Natural killer cell (primary cell): ENCODE measurements at regions not wholly inside any gene's neighbourhood (a gene's known extent, or its start where the extent isn't known, plus 50 kb on each side); places are given as distances from the start of the nearest gene placed in this dataset.

Experiments used
- ATAC-seq, 3 donors: fragments of 150-1000 bp in 2 of 3; fragments of 200-7000 bp in 1 of 3; cut with Tn5 transposase; 1 replicate in 1 of 3; 2 replicates in 2 of 3; pipeline ENCODE4 v1.10.0; 2021; ENCODE audit warnings: mild to moderate bottlenecking in 2 of 3, moderate library complexity in 2 of 3
- DNase-seq, 2 donors: peaks; one replicate each; pipeline versions ENCODE4 v3.0.0 to v3.0.0-alpha.2; 2013 to 2021; ENCODE audit warnings: mixed read lengths in 1 of 2
- H3K27ac ChIP-seq: one replicate; pipeline ENCODE4 v1.5.1; 2013; ENCODE audit warnings: mild to moderate bottlenecking, low read length
- H3K27me3 ChIP-seq: one replicate; pipeline ENCODE4 v1.6.1; 2013; ENCODE audit warnings: low read length; ENCODE audit not compliant: control insufficient read depth, insufficient read depth
- H3K36me3 ChIP-seq: one replicate; pipeline ENCODE4 v1.6.1; 2013; ENCODE audit warnings: low read length; ENCODE audit not compliant: control insufficient read depth, insufficient read depth
- H3K4me1 ChIP-seq: one replicate; pipeline ENCODE4 v1.6.1; 2013; ENCODE audit warnings: low read length; ENCODE audit not compliant: control insufficient read depth, insufficient read depth
- H3K4me3 ChIP-seq: one replicate; pipeline ENCODE4 v1.5.1; 2013; ENCODE audit warnings: low read length
- H3K9me3 ChIP-seq: one replicate; pipeline ENCODE4 v1.6.1; 2013; ENCODE audit warnings: low read length; ENCODE audit not compliant: control insufficient read depth, insufficient read depth
- H3K27ac Mint-ChIP-seq, 2 donors: one replicate each; pipeline ENCODE4 v1.8.0; 2022; ENCODE audit warnings: mild to moderate bottlenecking in 2 of 2, mixed read lengths in 2 of 2, moderate library complexity in 1 of 2
- H3K27me3 Mint-ChIP-seq, 2 donors: one replicate each; pipeline ENCODE4 v1.8.0; 2022; ENCODE audit warnings: low read depth in 2 of 2, mixed read lengths in 2 of 2
- H3K36me3 Mint-ChIP-seq: one replicate; pipeline ENCODE4 v1.8.0; 2022; ENCODE audit warnings: mixed read lengths
- H3K4me1 Mint-ChIP-seq, 2 donors: one replicate each; pipeline ENCODE4 v1.8.0; 2022; ENCODE audit warnings: mixed read lengths in 2 of 2
- H3K4me3 Mint-ChIP-seq: one replicate; pipeline ENCODE4 v1.8.0; 2022; ENCODE audit warnings: mild to moderate bottlenecking, moderate library complexity, mixed read lengths
- H3K9me3 Mint-ChIP-seq, 2 donors: one replicate each; pipeline ENCODE4 v1.8.0; 2022; ENCODE audit warnings: mixed read lengths in 2 of 2
- WGBS: methylation state at CpG from one replicate; pipeline ENCODE4 v1.1.7; 2013; ENCODE audit warnings: missing lambda C conversion rate; ENCODE audit not compliant: insufficient coverage; 5-methylcytosine and 5-hydroxymethylcytosine counted together
- intact Hi-C: fragments of 100-400 bp; cut with micrococcal nuclease; formaldehyde crosslinking; loops from one replicate; pipeline ENCODE4 v1.14.2; 2022
- TF ChIP-seq, protein P1 (sequence below): fragments of 200-600 bp; IDR thresholded peaks from one replicate; pipeline ENCODE4 v1.8.0; 2022; ENCODE audit warnings: antibody characterized with exemption

DNA sequence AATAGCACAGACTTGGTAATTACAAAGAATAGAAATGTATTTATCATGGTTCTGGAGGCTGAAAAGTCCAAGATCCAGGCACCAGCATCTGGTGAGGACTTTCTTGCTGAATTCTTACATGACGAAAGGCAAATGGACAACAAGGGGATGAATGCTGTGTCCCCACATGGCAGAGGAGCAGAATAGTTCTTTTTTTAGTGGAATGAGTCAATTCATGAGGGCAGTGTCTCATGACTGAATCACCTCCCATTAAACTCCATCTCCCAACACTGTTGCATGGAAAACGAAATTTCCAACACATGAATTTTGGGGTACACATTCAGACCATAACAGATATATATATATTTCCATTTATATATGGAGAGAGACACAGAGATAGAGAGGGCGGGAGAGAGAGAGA lies 628.3 kb downstream of the TRIML1 start:
- intact Hi-C loops = no loop called here
- Mint-ChIP-seq H3K27ac (no peak overlapping the region), H3K4me3 (no peak overlapping the region), H3K4me1 (no peaks in the 10 kb centered on the region), H3K36me3 (peaks cover 17% of the 10 kb centered on the region), H3K27me3 (no peaks in the 10 kb centered on the region), H3K9me3 (peaks cover 21 to 26% of the 10 kb centered on the region in 2 donors)
- H3K27me3 ChIP-seq = no peaks in the 10 kb centered on the region
- H3K36me3 ChIP-seq = no peaks in the 10 kb centered on the region
- WGBS = 73% methylated on average over 2 of the region's 3 CpGs
- H3K4me3 ChIP-seq = no peak overlapping the region
- H3K27ac ChIP-seq = no peak overlapping the region
- no peaks in the 10 kb centered on the region for H3K4me1 ChIP-seq
- no peaks in the 10 kb centered on the region for H3K9me3 ChIP-seq
- DNase-seq (no peak), ATAC-seq (no peak)
- TF ChIP-seq, protein P1, sequence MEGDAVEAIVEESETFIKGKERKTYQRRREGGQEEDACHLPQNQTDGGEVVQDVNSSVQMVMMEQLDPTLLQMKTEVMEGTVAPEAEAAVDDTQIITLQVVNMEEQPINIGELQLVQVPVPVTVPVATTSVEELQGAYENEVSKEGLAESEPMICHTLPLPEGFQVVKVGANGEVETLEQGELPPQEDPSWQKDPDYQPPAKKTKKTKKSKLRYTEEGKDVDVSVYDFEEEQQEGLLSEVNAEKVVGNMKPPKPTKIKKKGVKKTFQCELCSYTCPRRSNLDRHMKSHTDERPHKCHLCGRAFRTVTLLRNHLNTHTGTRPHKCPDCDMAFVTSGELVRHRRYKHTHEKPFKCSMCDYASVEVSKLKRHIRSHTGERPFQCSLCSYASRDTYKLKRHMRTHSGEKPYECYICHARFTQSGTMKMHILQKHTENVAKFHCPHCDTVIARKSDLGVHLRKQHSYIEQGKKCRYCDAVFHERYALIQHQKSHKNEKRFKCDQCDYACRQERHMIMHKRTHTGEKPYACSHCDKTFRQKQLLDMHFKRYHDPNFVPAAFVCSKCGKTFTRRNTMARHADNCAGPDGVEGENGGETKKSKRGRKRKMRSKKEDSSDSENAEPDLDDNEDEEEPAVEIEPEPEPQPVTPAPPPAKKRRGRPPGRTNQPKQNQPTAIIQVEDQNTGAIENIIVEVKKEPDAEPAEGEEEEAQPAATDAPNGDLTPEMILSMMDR = no peak

DNA sequence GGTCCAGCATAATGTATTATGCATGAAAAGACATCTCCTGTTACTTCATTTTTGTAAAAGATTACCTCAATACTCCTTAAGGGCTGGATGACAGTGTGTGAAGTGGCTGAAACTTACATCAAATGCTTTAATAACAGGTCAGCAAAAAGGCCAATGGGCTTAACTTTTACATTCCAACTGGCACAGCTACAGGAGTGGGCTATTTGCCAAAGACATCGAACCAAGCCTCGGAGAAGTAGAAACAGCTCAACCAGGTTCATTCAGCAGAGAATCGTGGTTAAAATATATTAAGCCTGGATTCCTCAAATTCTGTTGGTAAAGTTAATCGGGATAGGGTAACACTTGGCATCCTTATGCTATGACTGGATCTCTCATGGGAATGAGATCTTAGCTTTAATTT lies 639.7 kb downstream of the TRIML1 start:
- DNase-seq (no peak), ATAC-seq (no peak)
- TF ChIP-seq, protein P1 = no peak
- H3K4me1 Mint-ChIP-seq = no peaks in the 10 kb centered on the region
- peaks cover 5% of the 10 kb centered on the region for H3K9me3 ChIP-seq
- no peak overlapping the region for H3K4me3 Mint-ChIP-seq
- H3K27ac ChIP-seq = no peak overlapping the region
- H3K27me3 Mint-ChIP-seq = no peaks in the 10 kb centered on the region
- H3K27me3 ChIP-seq = no peaks in the 10 kb centered on the region
- no peak overlapping the region for H3K27ac Mint-ChIP-seq
- no peak overlapping the region for H3K4me3 ChIP-seq
- WGBS = 100% methylated on average over 4 of the region's 4 CpGs
- peaks cover 6 to 10% of the 10 kb centered on the region in 2 donors for H3K9me3 Mint-ChIP-seq
- no peaks in the 10 kb centered on the region for H3K36me3 Mint-ChIP-seq
- no peaks in the 10 kb centered on the region for H3K36me3 ChIP-seq
- intact Hi-C loops = no loop called here
- no peaks in the 10 kb centered on the region for H3K4me1 ChIP-seq

DNA sequence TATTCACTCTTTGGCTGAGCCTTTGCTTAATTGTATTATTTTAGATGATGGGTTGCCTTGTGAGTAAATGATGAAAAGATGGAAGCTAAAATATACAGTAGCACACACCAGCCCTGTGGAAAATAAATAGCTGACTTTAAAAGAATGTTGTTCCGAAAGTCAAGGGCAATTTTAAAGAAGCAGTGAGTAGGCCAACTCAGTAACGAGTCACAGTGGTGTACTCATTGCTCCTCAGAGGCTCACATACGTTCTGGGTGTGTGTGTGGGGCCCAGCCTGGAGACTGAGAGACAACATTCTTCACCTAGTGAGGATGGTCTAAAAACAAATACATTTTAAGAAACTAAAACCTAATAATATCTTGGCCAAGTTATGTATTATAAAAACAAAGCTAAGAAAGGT lies 640.3 kb downstream of the TRIML1 start:
- peaks cover 6 to 8% of the 10 kb centered on the region in 2 donors for H3K9me3 Mint-ChIP-seq
- Histone ChIP-seq H3K27me3 (no peaks in the 10 kb centered on the region), H3K27ac (no peak overlapping the region), H3K36me3 (no peaks in the 10 kb centered on the region), H3K4me1 (no peaks in the 10 kb centered on the region), H3K4me3 (no peak overlapping the region), H3K9me3 (peaks cover 5% of the 10 kb centered on the region)
- no peaks in the 10 kb centered on the region for H3K27me3 Mint-ChIP-seq
- no peak overlapping the region for H3K27ac Mint-ChIP-seq
- H3K36me3 Mint-ChIP-seq = no peaks in the 10 kb centered on the region
- WGBS = 79% methylated on average over 3 of the region's 3 CpGs
- TF ChIP-seq, protein P1 = no peak
- no peak for DNase-seq
- no peak overlapping the region for H3K4me3 Mint-ChIP-seq
- no peak for ATAC-seq
- intact Hi-C loops = no loop called here
- no peaks in the 10 kb centered on the region for H3K4me1 Mint-ChIP-seq

DNA sequence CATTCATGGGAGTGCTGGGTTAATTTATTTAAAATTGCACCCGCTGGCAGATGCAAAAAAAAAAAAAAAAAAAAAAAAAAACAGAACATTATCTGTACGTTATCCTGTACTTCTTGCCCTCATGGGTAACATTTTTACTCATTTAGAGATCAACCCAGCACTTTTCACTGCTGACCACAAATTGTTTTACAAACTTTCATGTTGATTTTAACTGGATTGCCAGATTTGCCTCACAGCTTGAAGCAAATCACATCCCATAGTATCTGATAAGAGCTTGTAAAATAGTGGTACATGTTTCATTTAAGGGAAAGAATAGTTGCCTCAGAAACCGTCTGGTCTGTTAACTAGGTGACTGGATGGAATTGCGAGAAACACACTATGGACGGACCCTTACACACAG lies 640.8 kb downstream of the TRIML1 start:
- TF ChIP-seq, protein P1 = no peak
- Mint-ChIP-seq H3K27me3 (no peaks in the 10 kb centered on the region), H3K4me3 (no peak overlapping the region), H3K36me3 (no peaks in the 10 kb centered on the region), H3K27ac (no peak overlapping the region), H3K9me3 (peaks cover 3 to 4% of the 10 kb centered on the region in 2 donors), H3K4me1 (no peaks in the 10 kb centered on the region)
- DNase-seq = no peak
- no peak for ATAC-seq
- Histone ChIP-seq H3K4me1 (no peaks in the 10 kb centered on the region), H3K27ac (no peak overlapping the region), H3K4me3 (no peak overlapping the region), H3K27me3 (no peaks in the 10 kb centered on the region), H3K9me3 (peaks cover 5% of the 10 kb centered on the region), H3K36me3 (no peaks in the 10 kb centered on the region)
- 89% methylated on average over 5 of the region's 5 CpGs for WGBS
- intact Hi-C loops = no loop called here
